CD4-positive, alpha-beta T cell (primary cell): ENCODE measurements at regions not wholly inside any gene's neighbourhood (a gene's known extent, or its start where the extent isn't known, plus 50 kb on each side); places are given as distances from the start of the nearest gene placed in this dataset.

Experiments used
- ATAC-seq: fragments of 200-7000 bp; cut with Tn5 transposase; one replicate; pipeline ENCODE4 v1.10.0; 2022; ENCODE audit warnings: mild to moderate bottlenecking; ENCODE audit not compliant: poor library complexity
- CTCF ChIA-PET: fragments of 350-600 bp; sonication (Branson Sonifier 250); formaldehyde crosslinking; loops from one replicate; lab custom pipeline; 2021; ENCODE audit warnings: antibody characterized with exemption, inconsistent platforms; lab: Charles Lee
- POLR2A ChIA-PET: fragments of 350-600 bp; sonication (Branson Sonifier 250); formaldehyde crosslinking; loops from one replicate; lab custom pipeline; 2021; ENCODE audit warnings: antibody characterized with exemption, inconsistent platforms; lab: Charles Lee
- DNase-seq, 14 experiments: peaks; one replicate each; pipeline ENCODE4 v3.0.0-alpha.2; 2013 to 2020; ENCODE audit warnings: mixed read lengths in 2 of 14
- H3K27ac ChIP-seq, 2 donors: one replicate each; pipeline versions ENCODE4 v1.5.1 to v1.7.0; 2013; ENCODE audit warnings: low read length in 2 of 2, low read depth in 1 of 2, mild to moderate bottlenecking in 1 of 2
- H3K27me3 ChIP-seq, 2 experiments: 1 replicate in 1 of 2; 2 replicates in 1 of 2; pipeline versions ENCODE4 v1.6.1 to v1.7.0; 2013; ENCODE audit warnings: low read length in 2 of 2, control low read depth in 1 of 2, mild to moderate bottlenecking in 1 of 2, moderate library complexity in 1 of 2; ENCODE audit not compliant: insufficient read depth in 2 of 2, control insufficient read depth in 1 of 2
- H3K36me3 ChIP-seq: one replicate; pipeline ENCODE4 v1.6.1; 2013; ENCODE audit warnings: low read length, control low read depth; ENCODE audit not compliant: insufficient read depth
- H3K4me1 ChIP-seq: one replicate; pipeline ENCODE4 v1.6.1; 2013; ENCODE audit warnings: low read length, control low read depth; ENCODE audit not compliant: insufficient read depth
- H3K4me3 ChIP-seq: one replicate; pipeline ENCODE4 v1.5.1; 2013; ENCODE audit warnings: mild to moderate bottlenecking, low read length, moderate library complexity
- H3K9me3 ChIP-seq, 2 experiments: 1 replicate in 1 of 2; 2 replicates in 1 of 2; pipeline versions ENCODE4 v1.6.1 to v1.7.0; 2013; ENCODE audit warnings: low read length in 2 of 2, mild to moderate bottlenecking in 2 of 2, control low read depth in 1 of 2, moderate library complexity in 1 of 2; ENCODE audit not compliant: control insufficient read depth in 1 of 2, insufficient read depth in 1 of 2
- H3K27ac Mint-ChIP-seq: one replicate; pipeline ENCODE4 v1.8.0; 2020; ENCODE audit warnings: mixed read lengths
- H3K27me3 Mint-ChIP-seq: one replicate; pipeline ENCODE4 v1.8.0; 2021; ENCODE audit warnings: mixed read lengths
- H3K36me3 Mint-ChIP-seq: one replicate; pipeline ENCODE4 v1.8.0; 2021; ENCODE audit warnings: low read depth, mixed read lengths
- H3K4me1 Mint-ChIP-seq: one replicate; pipeline ENCODE4 v1.8.0; 2021; ENCODE audit warnings: low read depth, mixed read lengths
- H3K4me3 Mint-ChIP-seq: one replicate; pipeline ENCODE4 v1.8.0; 2020; ENCODE audit warnings: mild to moderate bottlenecking, mixed read lengths
- H3K9me3 Mint-ChIP-seq: one replicate; pipeline ENCODE4 v1.8.0; 2020; ENCODE audit warnings: mixed read lengths
- intact Hi-C, 2 experiments: fragments of 100-400 bp; cut with DNase I in 1 of 2; cut with micrococcal nuclease in 1 of 2; formaldehyde crosslinking; loops; one replicate each; pipeline versions ENCODE4 v1.15.1 to v1.9.0; 2023 to 2025; cut with DNase I, micrococcal nuclease
- TF ChIP-seq, protein P1 (sequence below): fragments of 200-600 bp; IDR thresholded peaks from one replicate; pipeline ENCODE4 v1.8.0; 2022; ENCODE audit warnings: antibody characterized with exemption, mild to moderate bottlenecking

DNA sequence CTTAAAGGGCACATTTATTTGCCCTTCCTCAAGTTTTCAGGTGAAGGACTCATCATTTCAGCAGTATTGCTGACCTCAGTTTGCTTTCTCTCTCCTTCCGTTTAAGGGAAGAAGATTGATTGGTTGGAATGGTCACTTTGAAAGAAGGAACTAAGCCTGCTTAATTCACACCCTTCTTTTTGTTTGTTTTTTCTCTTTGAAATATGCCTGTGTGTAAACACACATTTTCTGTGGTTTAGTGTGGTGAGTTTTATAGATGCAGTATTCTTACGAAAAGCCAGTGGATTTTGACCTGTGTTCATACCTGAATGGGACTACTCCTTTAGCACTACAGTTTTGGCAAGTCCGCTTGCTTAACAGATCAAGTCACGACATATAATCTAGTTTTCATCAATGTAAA lies 548.8 kb upstream of the EPHA7 start:
- no peaks in the 10 kb centered on the region for H3K4me1 Mint-ChIP-seq

DNA sequence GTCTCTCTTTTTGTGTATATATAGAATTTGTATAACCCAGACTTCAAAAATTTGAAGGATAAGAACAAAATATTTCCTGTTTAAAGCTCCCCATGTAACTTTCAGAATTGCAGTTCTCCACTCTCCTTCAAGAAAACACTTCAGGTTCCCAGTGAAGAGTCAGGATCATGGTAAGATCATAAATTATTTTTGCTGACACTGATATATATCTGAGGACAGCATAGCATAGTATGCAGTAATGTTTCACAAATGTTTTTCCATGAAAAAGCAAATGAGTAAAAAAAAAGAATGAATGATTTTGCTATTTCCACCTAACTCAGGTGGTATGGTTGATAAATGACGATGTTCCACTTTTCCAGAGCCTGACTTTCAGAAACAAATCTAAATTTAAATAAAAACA lies 545.6 kb upstream of the EPHA7 start:
- Mint-ChIP-seq H3K4me1 (no peaks in the 10 kb centered on the region), H3K9me3 (no peaks in the 10 kb centered on the region), H3K36me3 (no peaks in the 10 kb centered on the region), H3K4me3 (no peak overlapping the region), H3K27ac (no peak overlapping the region), H3K27me3 (no peaks in the 10 kb centered on the region)
- TF ChIP-seq, protein P1, sequence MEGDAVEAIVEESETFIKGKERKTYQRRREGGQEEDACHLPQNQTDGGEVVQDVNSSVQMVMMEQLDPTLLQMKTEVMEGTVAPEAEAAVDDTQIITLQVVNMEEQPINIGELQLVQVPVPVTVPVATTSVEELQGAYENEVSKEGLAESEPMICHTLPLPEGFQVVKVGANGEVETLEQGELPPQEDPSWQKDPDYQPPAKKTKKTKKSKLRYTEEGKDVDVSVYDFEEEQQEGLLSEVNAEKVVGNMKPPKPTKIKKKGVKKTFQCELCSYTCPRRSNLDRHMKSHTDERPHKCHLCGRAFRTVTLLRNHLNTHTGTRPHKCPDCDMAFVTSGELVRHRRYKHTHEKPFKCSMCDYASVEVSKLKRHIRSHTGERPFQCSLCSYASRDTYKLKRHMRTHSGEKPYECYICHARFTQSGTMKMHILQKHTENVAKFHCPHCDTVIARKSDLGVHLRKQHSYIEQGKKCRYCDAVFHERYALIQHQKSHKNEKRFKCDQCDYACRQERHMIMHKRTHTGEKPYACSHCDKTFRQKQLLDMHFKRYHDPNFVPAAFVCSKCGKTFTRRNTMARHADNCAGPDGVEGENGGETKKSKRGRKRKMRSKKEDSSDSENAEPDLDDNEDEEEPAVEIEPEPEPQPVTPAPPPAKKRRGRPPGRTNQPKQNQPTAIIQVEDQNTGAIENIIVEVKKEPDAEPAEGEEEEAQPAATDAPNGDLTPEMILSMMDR, result no peak
- Histone ChIP-seq H3K4me1 (no peaks in the 10 kb centered on the region), H3K27me3 (no peaks in the 10 kb centered on the region), H3K4me3 (no peak overlapping the region), H3K27ac (no peak overlapping the region), H3K9me3 (no peaks in the 10 kb centered on the region), H3K36me3 (no peaks in the 10 kb centered on the region)
- ChIA-PET CTCF (no interaction called here), POLR2A (no interaction called here)
- DNase-seq (no peak), ATAC-seq (no peak)
- intact Hi-C loops, result no loop called here

More for the DNA sequence above, 548.8 kb upstream of the EPHA7 start:
- Histone ChIP-seq H3K27me3 (no peaks in the 10 kb centered on the region), H3K4me3 (no peak overlapping the region), H3K36me3 (no peaks in the 10 kb centered on the region), H3K9me3 (no peaks in the 10 kb centered on the region), H3K4me1 (no peaks in the 10 kb centered on the region), H3K27ac (no peak overlapping the region)
- ChIA-PET POLR2A (no interaction called here), CTCF (no interaction called here)
- Mint-ChIP-seq H3K4me3 (no peak overlapping the region), H3K27ac (no peak overlapping the region), H3K27me3 (no peaks in the 10 kb centered on the region), H3K36me3 (no peaks in the 10 kb centered on the region), H3K9me3 (peaks cover 3% of the 10 kb centered on the region)
- intact Hi-C loops, result no loop called here
- TF ChIP-seq, protein P1, result no peak
- DNase-seq (no peak), ATAC-seq (no peak)

DNA sequence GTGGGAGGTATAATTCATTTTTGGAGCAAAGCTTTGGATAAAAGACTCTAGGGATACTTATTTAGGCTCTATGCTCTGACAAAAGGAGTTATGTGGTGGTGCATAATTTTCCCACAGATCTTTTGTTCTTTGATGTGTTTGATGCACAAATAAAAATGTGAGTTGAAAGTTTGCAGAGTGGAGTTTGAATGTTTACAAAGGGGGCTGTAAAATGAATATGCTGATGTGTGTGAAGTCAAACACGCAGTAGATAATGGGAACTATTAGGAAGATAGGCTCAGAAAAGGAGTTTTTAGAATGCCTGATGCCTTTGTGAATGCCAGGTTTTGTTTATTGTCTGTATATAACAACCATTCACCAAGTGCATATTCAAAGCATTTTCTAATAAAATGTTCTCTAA lies 545.0 kb upstream of the EPHA7 start:
- H3K4me3 ChIP-seq, result no peak overlapping the region
- intact Hi-C loops, result no loop called here
- ChIA-PET CTCF (no interaction called here), POLR2A (no interaction called here)
- no peaks in the 10 kb centered on the region for H3K27me3 ChIP-seq
- H3K27ac ChIP-seq, result no peak overlapping the region
- H3K36me3 Mint-ChIP-seq, result no peaks in the 10 kb centered on the region
- ATAC-seq (no peak), DNase-seq (no peak)
- no peaks in the 10 kb centered on the region for H3K27me3 Mint-ChIP-seq
- TF ChIP-seq, protein P1, result no peak
- H3K9me3 ChIP-seq, result no peaks in the 10 kb centered on the region
- H3K4me1 ChIP-seq, result no peaks in the 10 kb centered on the region
- H3K4me1 Mint-ChIP-seq, result no peaks in the 10 kb centered on the region
- no peak overlapping the region for H3K4me3 Mint-ChIP-seq
- peaks cover 3% of the 10 kb centered on the region for H3K9me3 Mint-ChIP-seq
- H3K36me3 ChIP-seq, result no peaks in the 10 kb centered on the region
- no peak overlapping the region for H3K27ac Mint-ChIP-seq
